Smooth muscle cell (in vitro differentiated cells): ENCODE measurements at regions not wholly inside any gene's neighbourhood (a gene's known extent, or its start where the extent isn't known, plus 50 kb on each side); places are given as distances from the start of the nearest gene placed in this dataset.

ENCODE experiments used
- DNase-seq: peaks from one replicate; lab custom pipeline; 2025; ENCODE audit not compliant: unreplicated experiment; lab: John Stamatoyannopoulos, UW
- H2AFZ ChIP-seq: fragments of 200-600 bp; sonication (generic); 2 replicates; pipeline ENCODE4 v1.6.0; 2016; ENCODE audit warnings: antibody characterized with exemption, low read depth, mild to moderate bottlenecking
- H3F3A ChIP-seq: fragments of 200-600 bp; sonication (generic); 2 replicates; pipeline ENCODE4 v1.6.0; 2017; ENCODE audit warnings: antibody characterized with exemption, low read depth
- H3K27ac ChIP-seq: fragments of 200-600 bp; sonication (generic); 2 replicates; pipeline ENCODE4 v1.5.1; 2016; ENCODE audit warnings: low read depth, mild to moderate bottlenecking
- H3K27me3 ChIP-seq: fragments of 200-600 bp; sonication (generic); 2 replicates; pipeline ENCODE4 v1.6.1; 2016; ENCODE audit warnings: low read depth, mild to moderate bottlenecking
- H3K36me3 ChIP-seq: fragments of 200-600 bp; sonication (generic); 2 replicates; pipeline ENCODE4 v1.5.1; 2016; ENCODE audit warnings: low read depth
- H3K4me1 ChIP-seq: fragments of 200-600 bp; sonication (generic); 2 replicates; pipeline ENCODE4 v1.5.1; 2016; ENCODE audit warnings: low read depth
- H3K4me2 ChIP-seq: fragments of 200-600 bp; sonication (generic); 2 replicates; pipeline ENCODE4 v1.6.0; 2016; ENCODE audit warnings: mild to moderate bottlenecking
- H3K4me3 ChIP-seq: fragments of 200-600 bp; sonication (generic); 2 replicates; pipeline ENCODE4 v1.5.1; 2016; ENCODE audit warnings: mild to moderate bottlenecking
- H3K79me2 ChIP-seq: fragments of 200-600 bp; sonication (generic); 2 replicates; pipeline ENCODE4 v1.6.0; 2016; ENCODE audit warnings: low read depth, mild to moderate bottlenecking
- H3K9ac ChIP-seq: fragments of 200-600 bp; sonication (generic); 2 replicates; pipeline ENCODE4 v1.6.0; 2016; ENCODE audit warnings: low read depth
- H3K9me3 ChIP-seq: fragments of 200-600 bp; sonication (generic); replicated peaks from 2 replicates; pipeline ENCODE4 v1.5.1; 2016; ENCODE audit warnings: low read depth
- H4K20me1 ChIP-seq: fragments of 200-600 bp; sonication (generic); 2 replicates; pipeline ENCODE4 v1.6.0; 2016; ENCODE audit warnings: low read depth
- CTCF ChIP-seq: fragments of 200-600 bp; sonication (generic); IDR thresholded peaks from 2 replicates; pipeline ENCODE4 v1.5.1; 2017; ENCODE audit warnings: borderline replicate concordance, mild to moderate bottlenecking, antibody characterized with exemption; ENCODE audit not compliant: insufficient read depth, poor library complexity, severe bottlenecking
- WGBS: methylation state at CpG from one replicate; pipeline ENCODE4 v1.1.7; 2016; ENCODE audit warnings: low lambda C conversion rate; 5-methylcytosine and 5-hydroxymethylcytosine counted together

GRCh38 chr2:138277062-138277461 lies 224.5 kb upstream of the SPOPL start:
- H3K9me3 ChIP-seq = no peaks in the 10 kb centered on the region
- H3K4me2 ChIP-seq = no peak overlapping the region
- no peak overlapping the region for H3K4me3 ChIP-seq
- H3F3A ChIP-seq = no peaks in the 10 kb centered on the region
- DNase-seq = no peak
- H3K27ac ChIP-seq = peak overlapping the region; percentile 5
- no peaks in the 10 kb centered on the region for H3K27me3 ChIP-seq
- H2AFZ ChIP-seq = no peak overlapping the region
- no peaks in the 10 kb centered on the region for H3K79me2 ChIP-seq
- H3K9ac ChIP-seq = no peak overlapping the region
- H3K36me3 ChIP-seq = no peaks in the 10 kb centered on the region
- TF ChIP-seq CTCF = no peak
- no peaks in the 10 kb centered on the region for H4K20me1 ChIP-seq
- H3K4me1 ChIP-seq = peaks cover 30% of the 10 kb centered on the region

- Histone ChIP-seq H3K79me2 (no peaks in the 10 kb centered on the region), H3K4me2 (no peak overlapping the region), H3K9me3 (no peaks in the 10 kb centered on the region), H3K27ac (no peak overlapping the region), H3K4me3 (no peak overlapping the region), H3K4me1 (peaks cover 28% of the 10 kb centered on the region), H3K9ac (no peak overlapping the region), H3K27me3 (no peaks in the 10 kb centered on the region), H4K20me1 (no peaks in the 10 kb centered on the region), H3K36me3 (no peaks in the 10 kb centered on the region), H3F3A (no peaks in the 10 kb centered on the region), H2AFZ (no peak overlapping the region)
- no peak for DNase-seq
- no peak for TF ChIP-seq CTCF
Measured at GRCh38 chr2:138279871-138280270, 221.7 kb upstream of the SPOPL start.

GRCh38 chr2:138280999-138281695 lies 220.4 kb upstream of the SPOPL start:
- TF ChIP-seq CTCF = no peak
- H3K4me3 ChIP-seq = no peak overlapping the region
- H3K27me3 ChIP-seq = no peaks in the 10 kb centered on the region
- H3K36me3 ChIP-seq = no peaks in the 10 kb centered on the region
- peaks cover 15% of the 10 kb centered on the region for H3K4me1 ChIP-seq
- H3K27ac ChIP-seq = no peak overlapping the region
- H3K79me2 ChIP-seq = no peaks in the 10 kb centered on the region
- H3K9me3 ChIP-seq = no peaks in the 10 kb centered on the region
- no peak for DNase-seq
- H3K9ac ChIP-seq = no peak overlapping the region
- no peak overlapping the region for H2AFZ ChIP-seq
- no peaks in the 10 kb centered on the region for H3F3A ChIP-seq
- WGBS = 85% methylated on average over 1 of the region's 1 CpG
- no peaks in the 10 kb centered on the region for H4K20me1 ChIP-seq
- no peak overlapping the region for H3K4me2 ChIP-seq

GRCh38 chr2:138282014-138282672 lies 219.4 kb upstream of the SPOPL start:
- Histone ChIP-seq H3K9ac (no peak overlapping the region), H2AFZ (no peak overlapping the region), H4K20me1 (no peaks in the 10 kb centered on the region), H3K4me1 (peaks cover 6% of the 10 kb centered on the region), H3F3A (no peaks in the 10 kb centered on the region), H3K27me3 (no peaks in the 10 kb centered on the region), H3K79me2 (no peaks in the 10 kb centered on the region), H3K4me2 (no peak overlapping the region), H3K4me3 (no peak overlapping the region), H3K9me3 (no peaks in the 10 kb centered on the region), H3K36me3 (no peaks in the 10 kb centered on the region), H3K27ac (no peak overlapping the region)
- TF ChIP-seq CTCF = no peak
- 96% methylated on average over 5 of the region's 5 CpGs for WGBS
- no peak for DNase-seq
